ENCODE measurements at regions not wholly inside any gene's neighbourhood (a gene's known extent, or its start where the extent isn't known, plus 50 kb on each side); places are given as distances from the start of the nearest gene placed in this dataset.

GRCh38 chr15:39075756-39076341 lies 505.0 kb upstream of the THBS1 start:
- ATAC-seq (ENCODE audit: low FRiP score) = no peak
- TF ChIP-seq, protein P1, sequence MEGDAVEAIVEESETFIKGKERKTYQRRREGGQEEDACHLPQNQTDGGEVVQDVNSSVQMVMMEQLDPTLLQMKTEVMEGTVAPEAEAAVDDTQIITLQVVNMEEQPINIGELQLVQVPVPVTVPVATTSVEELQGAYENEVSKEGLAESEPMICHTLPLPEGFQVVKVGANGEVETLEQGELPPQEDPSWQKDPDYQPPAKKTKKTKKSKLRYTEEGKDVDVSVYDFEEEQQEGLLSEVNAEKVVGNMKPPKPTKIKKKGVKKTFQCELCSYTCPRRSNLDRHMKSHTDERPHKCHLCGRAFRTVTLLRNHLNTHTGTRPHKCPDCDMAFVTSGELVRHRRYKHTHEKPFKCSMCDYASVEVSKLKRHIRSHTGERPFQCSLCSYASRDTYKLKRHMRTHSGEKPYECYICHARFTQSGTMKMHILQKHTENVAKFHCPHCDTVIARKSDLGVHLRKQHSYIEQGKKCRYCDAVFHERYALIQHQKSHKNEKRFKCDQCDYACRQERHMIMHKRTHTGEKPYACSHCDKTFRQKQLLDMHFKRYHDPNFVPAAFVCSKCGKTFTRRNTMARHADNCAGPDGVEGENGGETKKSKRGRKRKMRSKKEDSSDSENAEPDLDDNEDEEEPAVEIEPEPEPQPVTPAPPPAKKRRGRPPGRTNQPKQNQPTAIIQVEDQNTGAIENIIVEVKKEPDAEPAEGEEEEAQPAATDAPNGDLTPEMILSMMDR (IDR thresholded peaks at IDR 0.05) = no peak

GRCh38 chr15:39078026-39078425 lies 502.9 kb upstream of the THBS1 start:
- ATAC-seq (ENCODE audit: low FRiP score) = no peak
- no peak for DNase-seq (ENCODE audit: low spot score)
- TF ChIP-seq, protein P1 (IDR thresholded peaks at IDR 0.05) = no peak

More at GRCh38 chr15:39075756-39076341, 505.0 kb upstream of the THBS1 start:
- DNase-seq (ENCODE audit: low spot score) = no peak

GRCh38 chr15:39079296-39079847 lies 501.5 kb upstream of the THBS1 start:
- TF ChIP-seq, protein P1 (IDR thresholded peaks at IDR 0.05) = no peak
- ATAC-seq (ENCODE audit: low FRiP score) (peak; percentile 85), DNase-seq (ENCODE audit: low spot score) (no peak)

- TF ChIP-seq, protein P1 (IDR thresholded peaks at IDR 0.05) = no peak
- ATAC-seq (ENCODE audit: low FRiP score) (no peak), DNase-seq (ENCODE audit: low spot score) (no peak)
These were observed 497.7 kb upstream of the THBS1 start for GRCh38 chr15:39083213-39083612.

DNA sequence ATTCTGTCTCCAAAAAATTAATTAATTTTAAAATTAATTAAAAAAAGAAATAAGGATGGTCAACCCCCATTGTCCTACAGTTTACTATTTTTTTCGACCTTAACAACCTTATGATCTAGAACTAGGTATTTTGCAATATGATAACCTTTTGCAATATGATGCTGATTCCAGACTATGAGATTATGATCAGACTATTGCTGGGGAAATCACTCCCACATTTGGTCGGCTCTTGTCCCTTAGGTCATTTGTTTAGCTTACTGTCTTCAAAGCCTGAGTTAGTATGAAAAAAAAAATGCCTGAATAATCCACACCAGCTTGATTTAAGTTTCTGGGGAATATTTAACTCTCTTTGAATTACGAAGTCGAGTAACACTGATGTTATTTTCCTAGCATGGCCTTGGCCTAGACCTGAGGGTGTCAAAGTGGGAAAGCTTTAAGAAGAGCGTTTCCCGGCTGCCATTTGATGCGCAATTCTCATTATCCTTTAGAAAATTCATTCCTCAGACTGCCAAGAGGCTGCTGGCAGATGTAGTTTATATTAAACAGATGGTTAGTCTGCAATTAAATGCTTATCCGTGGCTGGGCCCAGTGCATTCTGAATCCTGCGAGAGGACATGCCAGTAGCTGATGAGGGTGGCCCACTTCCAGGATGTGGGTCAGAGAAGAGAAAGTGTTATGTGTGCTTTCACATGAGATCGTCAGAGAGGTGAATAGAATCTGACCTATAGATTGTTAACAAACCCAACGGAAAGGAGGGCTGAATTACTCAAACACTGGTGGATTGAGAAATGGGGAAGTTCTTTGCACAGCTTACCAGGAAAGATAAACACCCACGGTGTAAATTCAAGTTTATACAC lies 496.0 kb upstream of the THBS1 start:
- DNase-seq (ENCODE audit: low spot score) = no peak
- TF ChIP-seq, protein P1 (IDR thresholded peaks at IDR 0.05) = no peak
- ATAC-seq (ENCODE audit: low FRiP score) = no peak

DNA sequence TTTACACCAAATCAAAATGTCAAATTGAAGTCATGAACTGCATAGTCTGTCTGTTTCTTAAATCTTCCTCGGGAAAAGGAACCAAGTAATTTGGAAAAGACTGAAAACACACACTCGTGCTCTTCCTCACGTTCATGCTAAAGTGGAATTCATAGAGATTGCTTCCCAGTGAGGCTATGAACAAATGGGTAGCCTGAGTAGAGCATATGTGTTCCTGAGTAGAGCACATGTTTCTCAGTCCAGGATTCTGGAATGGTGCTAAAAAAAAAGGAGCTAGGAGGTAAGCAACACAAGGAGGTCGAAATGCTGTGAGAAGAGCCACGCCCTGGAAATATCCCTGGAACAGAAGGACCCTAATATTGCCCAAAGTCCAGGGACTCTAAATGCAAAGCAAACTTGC lies 494.2 kb upstream of the THBS1 start:
- TF ChIP-seq, protein P1 (IDR thresholded peaks at IDR 0.05) = no peak
- DNase-seq (ENCODE audit: low spot score) = no peak
- no peak for ATAC-seq (ENCODE audit: low FRiP score)
